SU-DHL-6 (cell line): ENCODE measurements at regions not wholly inside any gene's neighbourhood (a gene's known extent, or its start where the extent isn't known, plus 50 kb on each side); places are given as distances from the start of the nearest gene placed in this dataset.

Experiments used
- H2AFZ ChIP-seq: fragments of 200-600 bp; sonication (generic); 2 replicates; pipeline ENCODE4 v1.6.1; 2014; ENCODE audit warnings: low read depth, mild to moderate bottlenecking, moderate library complexity, mixed read lengths, antibody characterized with exemption, low read length; ENCODE audit not compliant: severe bottlenecking
- H3F3A ChIP-seq: fragments of 200-600 bp; shearing (Covaris generic); 2 replicates; pipeline ENCODE4 v1.6.0; 2016; ENCODE audit warnings: antibody characterized with exemption, mild to moderate bottlenecking; ENCODE audit not compliant: insufficient read depth
- H3K27ac ChIP-seq: fragments of 200-600 bp; sonication (generic); 2 replicates; pipeline ENCODE4 v1.5.1; 2016; ENCODE audit warnings: low read depth, mild to moderate bottlenecking, low read length, moderate library complexity, mixed read lengths
- H3K27me3 ChIP-seq: fragments of 200-600 bp; sonication (generic), shearing (Covaris generic); 2 replicates; pipeline ENCODE4 v1.6.0; 2014; ENCODE audit warnings: mild to moderate bottlenecking, low read length
- H3K36me3 ChIP-seq: fragments of 200-600 bp; sonication (generic); 2 replicates; pipeline ENCODE4 v1.6.1; 2014; ENCODE audit warnings: mild to moderate bottlenecking, low read length, mixed read lengths
- H3K4me2 ChIP-seq: fragments of 300-600, 200-600 bp; shearing (Covaris generic), sonication (generic); 2 replicates; pipeline ENCODE4 v1.6.0; 2014; ENCODE audit warnings: low read length, low read depth, mild to moderate bottlenecking; ENCODE audit not compliant: poor library complexity, severe bottlenecking
- H3K4me3 ChIP-seq: fragments of 200-600 bp; sonication (generic); 2 replicates; pipeline ENCODE4 v1.5.1; 2014; ENCODE audit warnings: antibody characterized with exemption, low read length, mild to moderate bottlenecking, mixed read lengths; ENCODE audit not compliant: insufficient read depth, poor library complexity, severe bottlenecking
- H3K79me2 ChIP-seq: fragments of 200-600 bp; sonication (generic); 2 replicates; pipeline ENCODE4 v1.6.1; 2014; ENCODE audit warnings: mild to moderate bottlenecking, low read length, moderate library complexity; ENCODE audit not compliant: insufficient read depth
- H3K9ac ChIP-seq: fragments of 200-600 bp; sonication (generic); 2 replicates; pipeline ENCODE4 v1.7.0; 2014; ENCODE audit warnings: mild to moderate bottlenecking, low read length
- H3K9me2 ChIP-seq: fragments of 200-600 bp; sonication (generic); replicated peaks from 2 replicates; pipeline ENCODE4 v1.6.1; 2014; ENCODE audit warnings: low read length; ENCODE audit not compliant: insufficient read depth
- H3K9me3 ChIP-seq: fragments of 200-600 bp; sonication (generic); 2 replicates; pipeline ENCODE4 v1.6.1; 2014; ENCODE audit warnings: low read length, mixed read lengths; ENCODE audit not compliant: insufficient read depth
- H4K20me1 ChIP-seq: fragments of 200-600 bp; sonication (generic); 2 replicates; pipeline ENCODE4 v1.6.1; 2014; ENCODE audit warnings: low read depth, mild to moderate bottlenecking, antibody characterized with exemption, low read length, moderate library complexity, mixed read lengths
- EZH2phosphoT487 ChIP-seq: fragments of 200-600 bp; sonication (generic), shearing (Covaris generic); conservative IDR thresholded peaks from 2 replicates; pipeline ENCODE4 v1.6.1; 2018; ENCODE audit warnings: mild to moderate bottlenecking, antibody characterized with exemption, low read length, moderate library complexity, mixed read lengths
- TF ChIP-seq, protein P1 (sequence below): fragments of 200-600 bp; sonication (generic); IDR thresholded peaks from one replicate; pipeline ENCODE4 v1.5.1; 2017; ENCODE audit warnings: antibody characterized with exemption, mild to moderate bottlenecking, low read length, moderate library complexity; ENCODE audit not compliant: insufficient read depth, poor library complexity, severe bottlenecking

DNA sequence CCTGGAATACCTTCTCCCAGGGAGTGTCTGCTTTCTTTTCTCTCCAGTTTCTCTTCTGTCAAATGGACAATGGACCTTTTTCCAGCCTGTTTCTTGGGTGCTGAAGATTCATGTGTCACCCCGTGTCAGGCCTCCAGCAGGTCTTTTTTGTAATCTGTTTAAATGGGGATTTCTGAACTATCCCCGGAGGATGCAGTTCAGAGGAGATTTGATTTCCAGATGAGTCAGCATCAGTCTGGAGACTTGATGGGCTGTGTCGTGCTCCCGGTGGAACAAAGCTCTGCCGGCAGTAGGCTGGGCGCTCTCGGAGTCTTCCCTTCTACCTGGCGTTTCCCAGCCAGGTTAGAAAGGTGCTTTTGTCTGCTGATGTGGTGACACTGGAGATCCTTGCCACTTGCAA is 440.6 kb downstream of the HS3ST3B1 start:
- no peaks in the 10 kb centered on the region for H3K9me2 ChIP-seq
- no peaks in the 10 kb centered on the region for H3K36me3 ChIP-seq
- H3K27ac ChIP-seq: no peak overlapping the region
- no peak overlapping the region for H3K9ac ChIP-seq
- TF ChIP-seq, protein P1, sequence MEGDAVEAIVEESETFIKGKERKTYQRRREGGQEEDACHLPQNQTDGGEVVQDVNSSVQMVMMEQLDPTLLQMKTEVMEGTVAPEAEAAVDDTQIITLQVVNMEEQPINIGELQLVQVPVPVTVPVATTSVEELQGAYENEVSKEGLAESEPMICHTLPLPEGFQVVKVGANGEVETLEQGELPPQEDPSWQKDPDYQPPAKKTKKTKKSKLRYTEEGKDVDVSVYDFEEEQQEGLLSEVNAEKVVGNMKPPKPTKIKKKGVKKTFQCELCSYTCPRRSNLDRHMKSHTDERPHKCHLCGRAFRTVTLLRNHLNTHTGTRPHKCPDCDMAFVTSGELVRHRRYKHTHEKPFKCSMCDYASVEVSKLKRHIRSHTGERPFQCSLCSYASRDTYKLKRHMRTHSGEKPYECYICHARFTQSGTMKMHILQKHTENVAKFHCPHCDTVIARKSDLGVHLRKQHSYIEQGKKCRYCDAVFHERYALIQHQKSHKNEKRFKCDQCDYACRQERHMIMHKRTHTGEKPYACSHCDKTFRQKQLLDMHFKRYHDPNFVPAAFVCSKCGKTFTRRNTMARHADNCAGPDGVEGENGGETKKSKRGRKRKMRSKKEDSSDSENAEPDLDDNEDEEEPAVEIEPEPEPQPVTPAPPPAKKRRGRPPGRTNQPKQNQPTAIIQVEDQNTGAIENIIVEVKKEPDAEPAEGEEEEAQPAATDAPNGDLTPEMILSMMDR: no peak
- TF ChIP-seq EZH2phosphoT487: no peak
- no peaks in the 10 kb centered on the region for H3K27me3 ChIP-seq
- H3K4me3 ChIP-seq: no peak overlapping the region
- H2AFZ ChIP-seq: no peak overlapping the region
- no peak overlapping the region for H3K4me2 ChIP-seq
- no peaks in the 10 kb centered on the region for H3K9me3 ChIP-seq
- no peaks in the 10 kb centered on the region for H4K20me1 ChIP-seq
- H3K79me2 ChIP-seq: no peaks in the 10 kb centered on the region
- H3F3A ChIP-seq: no peaks in the 10 kb centered on the region

DNA sequence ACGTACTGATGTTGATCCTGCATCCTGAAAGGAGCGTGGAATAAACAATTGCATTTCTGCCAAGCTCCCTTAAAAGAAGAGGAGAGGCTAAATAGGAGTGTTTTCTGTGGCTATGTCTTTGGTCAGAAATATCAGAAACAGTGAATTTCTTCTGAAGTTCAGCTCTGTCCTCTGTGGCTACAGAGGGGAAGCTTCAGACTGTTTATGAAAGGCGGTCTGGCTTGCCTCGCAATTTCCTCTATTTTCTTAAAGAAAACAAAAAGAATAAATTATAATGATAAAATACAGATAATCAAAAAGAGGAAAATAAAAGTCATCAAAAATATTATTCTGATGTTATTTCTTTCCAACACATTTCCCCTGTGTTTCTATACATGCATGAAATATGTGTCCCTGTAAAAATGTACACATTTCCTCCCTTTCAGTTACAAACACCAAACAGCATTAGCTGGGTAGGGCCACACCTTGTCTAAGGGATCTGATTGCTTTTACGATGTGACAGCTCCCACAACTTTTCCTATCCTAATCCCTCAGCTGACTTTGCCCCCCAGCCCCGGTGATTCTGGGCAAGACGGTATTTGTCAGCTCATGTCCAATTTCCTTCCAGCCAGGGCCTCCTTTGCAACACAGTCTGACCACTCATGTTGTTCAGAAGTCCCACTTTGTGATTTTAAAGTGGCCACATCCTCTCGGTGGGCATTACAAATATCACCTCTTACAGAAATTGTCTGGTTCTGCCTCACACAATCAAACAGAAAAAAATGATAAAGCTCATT is 439.0 kb downstream of the HS3ST3B1 start:
- no peak overlapping the region for H2AFZ ChIP-seq
- no peaks in the 10 kb centered on the region for H3K79me2 ChIP-seq
- H4K20me1 ChIP-seq: no peaks in the 10 kb centered on the region
- no peaks in the 10 kb centered on the region for H3K9me2 ChIP-seq
- no peak overlapping the region for H3K27ac ChIP-seq
- H3K9me3 ChIP-seq: no peaks in the 10 kb centered on the region
- TF ChIP-seq EZH2phosphoT487: no peak
- TF ChIP-seq, protein P1: no peak
- H3K27me3 ChIP-seq: no peaks in the 10 kb centered on the region
- H3K9ac ChIP-seq: no peak overlapping the region
- H3K36me3 ChIP-seq: no peaks in the 10 kb centered on the region
- H3K4me3 ChIP-seq: no peak overlapping the region
- H3F3A ChIP-seq: no peaks in the 10 kb centered on the region
- no peak overlapping the region for H3K4me2 ChIP-seq

DNA sequence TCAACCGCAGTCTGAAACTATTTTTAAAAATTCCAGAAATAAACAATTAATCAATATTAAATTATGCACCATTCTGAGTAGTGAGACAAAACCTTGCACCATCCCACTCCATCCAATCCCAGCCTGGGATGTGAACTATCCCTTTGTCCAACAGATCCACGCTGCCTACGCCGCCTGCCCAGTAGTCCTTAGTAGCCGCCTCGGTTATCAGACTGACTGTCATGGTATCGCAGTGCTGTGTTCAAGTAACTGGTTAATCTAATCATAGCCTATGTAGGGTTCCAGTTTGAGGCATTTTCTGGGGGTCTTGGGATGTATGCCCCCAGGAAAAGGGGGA is 437.7 kb downstream of the HS3ST3B1 start:
- H3K9me3 ChIP-seq: no peaks in the 10 kb centered on the region
- no peak overlapping the region for H3K4me2 ChIP-seq
- no peaks in the 10 kb centered on the region for H3K36me3 ChIP-seq
- H2AFZ ChIP-seq: no peak overlapping the region
- H4K20me1 ChIP-seq: no peaks in the 10 kb centered on the region
- H3K4me3 ChIP-seq: no peak overlapping the region
- H3K9me2 ChIP-seq: no peaks in the 10 kb centered on the region
- H3K9ac ChIP-seq: no peak overlapping the region
- no peaks in the 10 kb centered on the region for H3K27me3 ChIP-seq
- no peak overlapping the region for H3K27ac ChIP-seq
- no peak for TF ChIP-seq EZH2phosphoT487
- TF ChIP-seq, protein P1: no peak
- H3F3A ChIP-seq: no peaks in the 10 kb centered on the region
- H3K79me2 ChIP-seq: no peaks in the 10 kb centered on the region
